Astrocyte (in vitro differentiated cells and primary cell): ENCODE measurements at regions not wholly inside any gene's neighbourhood (a gene's known extent, or its start where the extent isn't known, plus 50 kb on each side); places are given as distances from the start of the nearest gene placed in this dataset.

Source experiments
- DNase-seq: peaks from one replicate; pipeline ENCODE4 v3.0.0-alpha.2; 2010; ENCODE audit warnings: low read depth
- FAIRE-seq: peaks from 2 replicates; lab custom pipeline; 2011; peaks lifted over from hg19 to GRCh38; lab: Jason Lieb, UNC
- H2AFZ ChIP-seq: 2 replicates; pipeline ENCODE4 v1.6.0; 2012; ENCODE audit warnings: low read depth, low read length, inconsistent platforms
- H3K27ac ChIP-seq: 2 replicates; pipeline ENCODE4 v1.5.1; 2011; ENCODE audit warnings: low read depth, low read length, inconsistent platforms
- H3K27me3 ChIP-seq: 2 replicates; pipeline ENCODE4 v1.6.0; 2011; ENCODE audit warnings: low read length, inconsistent platforms; ENCODE audit not compliant: insufficient read depth
- H3K36me3 ChIP-seq: 2 replicates; pipeline ENCODE4 v1.5.1; 2011; ENCODE audit warnings: low read length, inconsistent platforms; ENCODE audit not compliant: insufficient read depth
- H3K4me1 ChIP-seq: 2 replicates; pipeline ENCODE4 v1.5.1; 2011; ENCODE audit warnings: low read length, inconsistent platforms; ENCODE audit not compliant: insufficient read depth
- H3K4me2 ChIP-seq: 2 replicates; pipeline ENCODE4 v1.6.0; 2012; ENCODE audit warnings: low read length, inconsistent platforms
- H3K4me3 ChIP-seq: 2 replicates; pipeline ENCODE4 v1.5.1; 2011; ENCODE audit warnings: low read depth, mild to moderate bottlenecking, low read length, inconsistent platforms; ENCODE audit not compliant: insufficient read depth
- H3K79me2 ChIP-seq: 2 replicates; pipeline ENCODE4 v1.6.0; 2012; ENCODE audit warnings: mild to moderate bottlenecking, low read length, inconsistent platforms; ENCODE audit not compliant: insufficient read depth
- H3K9ac ChIP-seq: 2 replicates; pipeline ENCODE4 v1.6.0; 2012; ENCODE audit warnings: mild to moderate bottlenecking, low read length, inconsistent platforms
- H3K9me3 ChIP-seq: 2 replicates; pipeline ENCODE4 v1.5.1; 2012; ENCODE audit warnings: low read depth, mild to moderate bottlenecking, low read length, inconsistent platforms; ENCODE audit not compliant: insufficient read depth
- H4K20me1 ChIP-seq: 2 replicates; pipeline ENCODE4 v1.6.0; 2012; ENCODE audit warnings: low read length, inconsistent platforms; ENCODE audit not compliant: insufficient read depth
- H3K27ac Mint-ChIP-seq: one replicate; pipeline ENCODE4 v1.8.0; 2021; ENCODE audit warnings: mild to moderate bottlenecking, mixed read lengths; ENCODE audit not compliant: unreplicated experiment
- H3K27me3 Mint-ChIP-seq: one replicate; pipeline ENCODE4 v1.8.0; 2021; ENCODE audit warnings: low read depth, mixed read lengths; ENCODE audit not compliant: unreplicated experiment
- H3K36me3 Mint-ChIP-seq: one replicate; pipeline ENCODE4 v1.8.0; 2021; ENCODE audit warnings: low read depth, mixed read lengths; ENCODE audit not compliant: unreplicated experiment
- H3K4me1 Mint-ChIP-seq: one replicate; pipeline ENCODE4 v1.8.0; 2021; ENCODE audit warnings: low read depth, mixed read lengths; ENCODE audit not compliant: unreplicated experiment
- H3K4me3 Mint-ChIP-seq: one replicate; pipeline ENCODE4 v1.8.0; 2021; ENCODE audit warnings: mild to moderate bottlenecking, moderate library complexity, mixed read lengths; ENCODE audit not compliant: unreplicated experiment
- H3K9me3 Mint-ChIP-seq: one replicate; pipeline ENCODE4 v1.8.0; 2021; ENCODE audit warnings: mild to moderate bottlenecking, mixed read lengths; ENCODE audit not compliant: unreplicated experiment
- EZH2 ChIP-seq: IDR thresholded peaks from 2 replicates; pipeline ENCODE4 v1.6.1; 2012; ENCODE audit warnings: mild to moderate bottlenecking, low read length, inconsistent platforms; ENCODE audit not compliant: insufficient read depth
- TF ChIP-seq, protein P1 (sequence below): IDR thresholded peaks from 2 replicates; pipeline ENCODE4 v1.5.1; 2011; ENCODE audit warnings: low read depth, mild to moderate bottlenecking, inconsistent platforms, low read length, moderate library complexity; ENCODE audit not compliant: insufficient read depth

DNA sequence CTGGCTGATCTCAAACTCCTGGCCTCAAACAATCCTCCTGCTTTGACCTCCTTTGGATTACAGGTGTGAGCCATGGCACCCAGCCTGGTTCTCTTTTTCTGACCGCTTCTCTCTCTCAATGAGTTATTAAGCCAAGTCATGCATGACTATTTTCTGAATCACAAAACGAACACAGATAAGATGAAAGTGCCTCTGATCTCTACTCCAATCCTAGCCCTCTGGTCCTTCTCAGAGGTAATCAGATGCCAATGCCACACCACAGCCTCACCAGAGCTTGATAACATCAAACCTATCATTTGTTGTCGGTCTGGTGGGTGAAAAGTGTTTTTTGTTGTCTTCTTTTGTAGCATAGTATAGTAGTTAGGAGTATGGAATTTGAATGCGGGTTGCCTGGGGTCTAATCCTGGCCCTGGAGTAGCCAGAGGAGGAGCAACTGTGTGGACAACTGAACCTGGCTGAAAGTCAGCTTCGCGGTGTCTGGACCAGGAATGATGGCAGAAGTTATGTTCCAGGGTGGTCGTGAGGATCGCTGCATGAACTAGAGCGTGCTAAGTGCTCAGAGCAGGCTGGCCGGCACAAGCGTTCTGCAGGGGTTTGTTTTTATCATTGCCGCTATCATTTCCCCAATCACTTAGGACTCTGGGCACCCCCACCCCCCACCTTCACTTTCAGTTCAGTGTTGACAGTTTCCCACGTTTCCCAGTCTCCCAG is 77.9 kb downstream of the SPRING1 start:
- FAIRE-seq (peak; percentile 47), DNase-seq (peak; percentile 74)
- Histone ChIP-seq H4K20me1 (no peaks in the 10 kb centered on the region), H3K36me3 (no peaks in the 10 kb centered on the region), H3K9ac (no peak overlapping the region), H3K4me3 (no peak overlapping the region), H3K4me1 (peaks cover 25% of the 10 kb centered on the region), H3K27me3 (peaks cover 9% of the 10 kb centered on the region), H3K9me3 (no peaks in the 10 kb centered on the region), H2AFZ (no peak overlapping the region), H3K4me2 (no peak overlapping the region), H3K27ac (no peak overlapping the region), H3K79me2 (no peaks in the 10 kb centered on the region)
- Mint-ChIP-seq H3K9me3 (peaks cover 2% of the 10 kb centered on the region), H3K27ac (peak overlapping the region; percentile 59), H3K36me3 (no peaks in the 10 kb centered on the region), H3K27me3 (peaks cover 39% of the 10 kb centered on the region), H3K4me3 (no peak overlapping the region), H3K4me1 (peaks cover 10% of the 10 kb centered on the region)
- TF ChIP-seq, protein P1, sequence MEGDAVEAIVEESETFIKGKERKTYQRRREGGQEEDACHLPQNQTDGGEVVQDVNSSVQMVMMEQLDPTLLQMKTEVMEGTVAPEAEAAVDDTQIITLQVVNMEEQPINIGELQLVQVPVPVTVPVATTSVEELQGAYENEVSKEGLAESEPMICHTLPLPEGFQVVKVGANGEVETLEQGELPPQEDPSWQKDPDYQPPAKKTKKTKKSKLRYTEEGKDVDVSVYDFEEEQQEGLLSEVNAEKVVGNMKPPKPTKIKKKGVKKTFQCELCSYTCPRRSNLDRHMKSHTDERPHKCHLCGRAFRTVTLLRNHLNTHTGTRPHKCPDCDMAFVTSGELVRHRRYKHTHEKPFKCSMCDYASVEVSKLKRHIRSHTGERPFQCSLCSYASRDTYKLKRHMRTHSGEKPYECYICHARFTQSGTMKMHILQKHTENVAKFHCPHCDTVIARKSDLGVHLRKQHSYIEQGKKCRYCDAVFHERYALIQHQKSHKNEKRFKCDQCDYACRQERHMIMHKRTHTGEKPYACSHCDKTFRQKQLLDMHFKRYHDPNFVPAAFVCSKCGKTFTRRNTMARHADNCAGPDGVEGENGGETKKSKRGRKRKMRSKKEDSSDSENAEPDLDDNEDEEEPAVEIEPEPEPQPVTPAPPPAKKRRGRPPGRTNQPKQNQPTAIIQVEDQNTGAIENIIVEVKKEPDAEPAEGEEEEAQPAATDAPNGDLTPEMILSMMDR, result no peak
- TF ChIP-seq EZH2, result no peak

DNA sequence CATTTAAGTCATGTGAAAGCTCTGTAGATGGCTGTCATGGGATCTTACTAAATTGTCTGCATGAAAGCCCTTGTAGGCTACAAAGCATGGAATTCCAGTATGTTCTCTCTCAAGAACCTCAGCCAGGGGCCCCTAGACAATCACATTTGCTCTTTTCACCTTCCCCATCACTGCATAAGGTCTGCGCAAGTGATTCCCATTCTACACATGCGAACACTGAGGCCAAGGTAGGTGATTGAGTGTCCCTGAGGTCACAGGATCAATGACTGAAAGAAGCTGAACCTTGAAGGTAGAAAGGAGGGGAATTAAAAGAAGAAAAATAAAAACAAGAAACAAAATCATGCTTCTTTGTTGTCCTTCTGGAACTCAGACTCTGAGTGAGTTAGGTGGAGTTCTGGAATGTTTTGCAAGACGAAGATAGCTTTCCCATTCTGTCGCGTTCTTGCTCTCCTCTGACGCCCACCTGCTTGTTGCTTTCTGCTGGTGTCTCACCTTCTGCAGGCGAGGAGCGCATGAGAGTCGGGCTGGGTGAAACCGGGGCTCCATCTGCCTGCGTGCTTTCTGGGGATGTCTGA is 79.9 kb downstream of the SPRING1 start:
- H3K36me3 Mint-ChIP-seq, result no peaks in the 10 kb centered on the region
- H3K9me3 Mint-ChIP-seq, result peaks cover 2% of the 10 kb centered on the region
- DNase-seq (peak; percentile 8), FAIRE-seq (no peak)
- H2AFZ ChIP-seq, result peak overlapping the region; percentile 8
- H3K27ac Mint-ChIP-seq, result no peak overlapping the region
- no peak overlapping the region for H3K9ac ChIP-seq
- H3K4me1 Mint-ChIP-seq, result peaks cover 10% of the 10 kb centered on the region
- H3K4me3 ChIP-seq, result peak overlapping the region; percentile 37
- H4K20me1 ChIP-seq, result no peaks in the 10 kb centered on the region
- H3K36me3 ChIP-seq, result no peaks in the 10 kb centered on the region
- H3K27ac ChIP-seq, result no peak overlapping the region
- no peaks in the 10 kb centered on the region for H3K9me3 ChIP-seq
- no peak overlapping the region for H3K4me3 Mint-ChIP-seq
- no peaks in the 10 kb centered on the region for H3K79me2 ChIP-seq
- peaks cover 34% of the 10 kb centered on the region for H3K27me3 Mint-ChIP-seq
- TF ChIP-seq EZH2, result no peak
- TF ChIP-seq, protein P1, result no peak
- H3K27me3 ChIP-seq, result peaks cover 9% of the 10 kb centered on the region
- peak overlapping the region; percentile 79 for H3K4me2 ChIP-seq
- peaks cover 25% of the 10 kb centered on the region for H3K4me1 ChIP-seq

DNA sequence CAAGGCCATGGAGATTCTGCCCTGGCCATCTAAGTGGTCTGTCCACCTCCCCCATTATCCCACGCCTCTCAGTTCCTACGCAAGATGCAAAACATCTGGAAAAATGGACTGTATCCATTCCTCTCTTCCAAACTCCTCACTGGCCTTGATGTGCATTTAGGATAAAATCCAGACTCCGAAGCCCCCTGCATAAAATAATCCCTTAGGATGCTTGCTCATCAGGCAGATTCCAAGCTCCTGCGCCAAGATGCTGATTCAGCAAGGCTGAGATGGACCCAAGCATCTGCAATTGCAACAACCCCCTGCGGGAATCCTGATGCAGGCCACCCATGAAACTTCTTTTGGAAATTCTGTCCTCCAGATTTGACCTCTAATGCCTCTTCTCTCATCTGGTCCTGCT is 81.6 kb downstream of the SPRING1 start:
- Histone ChIP-seq H3K4me1 (peaks cover 17% of the 10 kb centered on the region), H3K4me3 (no peak overlapping the region), H2AFZ (no peak overlapping the region), H3K9me3 (no peaks in the 10 kb centered on the region), H3K79me2 (no peaks in the 10 kb centered on the region), H3K36me3 (no peaks in the 10 kb centered on the region), H3K27ac (no peak overlapping the region), H4K20me1 (no peaks in the 10 kb centered on the region), H3K4me2 (no peak overlapping the region), H3K27me3 (peaks cover 9% of the 10 kb centered on the region), H3K9ac (no peak overlapping the region)
- Mint-ChIP-seq H3K4me1 (peaks cover 10% of the 10 kb centered on the region), H3K27me3 (peaks cover 22% of the 10 kb centered on the region), H3K36me3 (no peaks in the 10 kb centered on the region), H3K4me3 (no peak overlapping the region), H3K27ac (no peak overlapping the region), H3K9me3 (peaks cover 2% of the 10 kb centered on the region)
- FAIRE-seq, result no peak
- TF ChIP-seq EZH2, result no peak
- no peak for DNase-seq
